ENCODE measurements at regions not wholly inside any gene's neighbourhood (a gene's known extent, or its start where the extent isn't known, plus 50 kb on each side); places are given as distances from the start of the nearest gene placed in this dataset.

DNA sequence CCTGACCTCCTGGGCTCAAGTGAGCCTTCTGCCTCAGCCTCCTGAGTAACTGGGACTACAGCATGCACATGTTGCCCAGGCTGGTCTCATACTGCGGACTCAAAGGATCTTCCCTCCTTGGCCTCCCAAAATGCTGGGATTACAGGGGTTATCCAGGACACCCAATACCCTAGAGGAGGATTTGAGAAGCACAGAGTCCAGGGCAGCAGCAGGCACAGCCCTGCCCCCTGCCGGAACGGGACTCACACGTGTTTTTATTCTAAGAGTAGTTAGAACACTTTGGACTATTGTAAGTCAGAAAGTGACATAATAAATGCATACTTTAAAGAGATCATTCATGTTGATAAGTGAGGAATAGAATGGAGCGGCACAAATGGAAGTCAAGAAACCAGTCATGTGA is 80.2 kb downstream of the C6orf118 start:
- DNase-seq, result no peak

DNA sequence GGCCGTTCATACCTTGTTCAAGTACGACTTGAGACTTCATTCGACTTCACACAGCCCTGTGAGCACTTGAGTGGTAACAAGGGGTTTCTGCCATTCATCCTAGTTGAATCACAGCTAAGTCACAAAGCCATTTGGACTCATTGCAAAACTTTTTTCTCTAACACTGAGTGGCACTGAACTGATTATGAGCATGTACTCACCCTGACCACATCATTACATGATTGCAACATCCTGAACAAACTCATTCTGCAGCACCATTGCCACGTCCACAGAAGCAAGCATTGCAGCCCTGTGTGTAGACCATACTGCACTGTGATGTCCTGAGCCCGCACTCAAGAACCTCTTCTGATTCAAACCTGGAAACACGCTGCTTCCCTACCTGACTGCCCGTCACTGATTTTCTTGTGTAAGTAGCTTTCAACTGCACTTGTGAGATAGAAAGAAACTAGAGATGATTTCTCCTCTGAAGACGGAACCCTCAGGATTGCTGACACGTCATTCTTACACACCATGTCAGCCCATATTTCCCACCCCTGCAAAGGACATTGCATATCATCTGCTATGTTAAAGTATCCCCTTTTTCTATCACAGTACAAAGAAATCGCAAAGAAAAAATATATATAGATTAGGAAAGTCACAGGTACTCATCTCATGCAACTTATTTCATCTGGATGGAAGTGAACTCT is 81.6 kb downstream of the C6orf118 start:
- DNase-seq, result no peak

DNA sequence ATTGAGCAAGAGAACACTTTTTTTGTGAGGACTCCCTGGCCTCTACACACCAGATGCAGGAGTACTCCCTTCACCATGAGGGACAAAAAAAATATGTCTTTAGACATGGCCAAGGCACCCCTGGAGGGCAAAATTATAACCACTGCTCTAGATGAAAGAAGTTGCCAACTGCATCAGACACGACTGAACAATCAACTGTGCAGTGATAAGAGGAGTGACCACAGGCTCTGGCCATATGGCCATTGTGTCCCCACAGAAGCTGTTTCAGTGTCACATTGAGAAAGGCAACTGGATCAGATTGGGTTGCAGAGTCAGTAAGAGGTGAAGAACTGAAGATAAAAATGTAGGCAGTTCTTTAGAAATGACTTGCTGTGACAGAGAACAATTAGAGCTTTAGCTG is 85.7 kb downstream of the C6orf118 start:
- no peak for DNase-seq

DNA sequence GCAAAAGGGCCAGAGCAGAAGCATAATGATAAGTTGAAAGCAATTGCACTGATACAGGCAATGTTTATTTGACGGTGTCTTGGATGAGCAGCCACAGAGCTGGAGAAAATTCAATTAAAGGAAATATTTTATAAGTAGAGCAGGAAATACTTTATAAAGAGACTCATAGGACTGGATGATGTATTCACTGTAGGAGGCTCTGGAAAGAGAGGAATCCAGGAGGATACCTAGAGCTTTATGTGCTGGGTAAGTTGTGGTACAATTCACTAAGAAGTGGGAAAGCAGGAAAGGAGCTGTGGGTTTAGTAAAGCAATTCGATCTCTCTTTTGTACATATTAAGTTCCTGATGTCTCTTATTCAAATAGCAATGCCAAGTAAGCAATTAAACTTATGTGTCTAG is 86.3 kb downstream of the C6orf118 start:
- no peak for DNase-seq

DNA sequence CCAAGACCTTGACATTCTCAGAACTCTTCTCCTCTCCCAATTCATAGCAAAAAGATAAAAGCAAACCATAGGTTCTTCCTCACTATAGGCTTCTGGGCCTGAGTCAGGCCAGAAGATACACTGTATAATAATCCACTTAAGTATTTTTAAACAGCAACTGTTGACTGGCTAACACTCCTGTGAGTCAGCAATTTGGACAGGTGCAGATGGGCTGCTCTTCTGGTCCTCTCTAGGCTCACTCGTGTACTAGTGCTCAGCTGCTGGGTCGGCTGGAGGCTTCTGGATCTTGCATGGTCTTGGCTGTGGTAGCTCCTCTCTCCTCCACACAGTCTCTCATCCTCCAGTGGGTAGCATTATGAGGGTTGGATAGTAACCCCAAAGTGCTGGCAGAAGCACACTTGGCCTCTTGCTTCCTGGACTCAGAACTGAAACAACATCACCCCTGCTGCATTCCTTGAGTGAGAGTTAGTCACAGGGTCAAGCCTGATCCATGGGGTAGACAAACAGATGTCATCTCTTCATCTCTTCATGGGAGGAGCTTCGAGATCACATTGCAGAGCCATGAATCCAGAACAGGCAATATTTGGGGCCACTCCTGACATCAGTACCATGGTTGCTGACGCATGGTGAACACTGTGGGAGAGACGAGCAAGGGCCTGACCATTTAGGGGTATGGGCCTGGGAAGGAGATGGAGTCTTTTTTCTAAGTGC is 86.9 kb downstream of the C6orf118 start:
- no peak for DNase-seq

GRCh38 chr6:165220045-165220444 is 89.4 kb downstream of the C6orf118 start:
- no peak for DNase-seq

- no peak for DNase-seq
Observed at GRCh38 chr6:165219629-165220028, 89.8 kb downstream of the C6orf118 start.

DNA sequence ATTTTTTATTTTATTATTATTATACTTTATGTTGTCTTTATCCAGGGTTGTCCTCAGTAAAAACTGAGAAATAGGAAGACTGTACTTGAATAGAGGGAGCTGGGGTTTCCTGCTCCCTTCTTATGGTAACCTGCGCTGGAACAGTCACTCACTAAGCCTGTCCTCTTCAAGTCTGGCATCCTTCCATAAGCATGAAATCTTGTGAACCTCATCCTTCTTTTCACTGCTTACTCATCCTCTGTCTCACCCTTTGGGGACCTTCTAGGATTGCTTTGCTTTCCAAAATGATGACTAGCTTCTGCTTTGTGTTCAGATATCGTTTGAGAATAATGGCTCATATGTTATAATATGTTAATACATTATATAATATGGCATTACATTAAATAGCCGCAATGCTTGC is 90.6 kb downstream of the C6orf118 start:
- DNase-seq, result no peak

DNA sequence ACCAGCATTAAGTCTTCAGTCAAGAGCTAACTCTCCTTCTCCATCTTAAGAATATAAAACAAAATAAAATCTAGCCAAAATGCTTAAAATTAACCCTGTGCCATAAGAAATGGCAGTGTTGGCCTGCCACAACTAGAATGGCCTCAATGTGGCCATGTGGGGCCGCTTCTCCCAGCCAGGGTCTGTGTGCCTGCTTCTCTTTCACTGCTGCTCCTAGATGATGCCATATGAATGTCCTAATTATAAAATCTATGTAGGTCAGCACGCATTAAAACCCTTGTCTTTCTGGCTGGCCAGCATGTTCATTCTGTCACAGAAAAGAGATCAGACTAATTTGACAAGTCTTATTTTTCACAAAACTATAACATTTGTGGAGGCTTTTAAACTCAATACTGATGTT is 102.6 kb downstream of the C6orf118 start:
- no peak for DNase-seq

GRCh38 chr6:165205632-165206031 is 103.8 kb downstream of the C6orf118 start:
- DNase-seq, result no peak

- no peak for DNase-seq
Observed at GRCh38 chr6:165204807-165205545, 104.4 kb downstream of the C6orf118 start.

- DNase-seq, result no peak
Observed at GRCh38 chr6:165200178-165200577, 109.2 kb downstream of the C6orf118 start.

- DNase-seq, result no peak
Observed at GRCh38 chr6:165191461-165191860, 117.9 kb downstream of the C6orf118 start.

DNA sequence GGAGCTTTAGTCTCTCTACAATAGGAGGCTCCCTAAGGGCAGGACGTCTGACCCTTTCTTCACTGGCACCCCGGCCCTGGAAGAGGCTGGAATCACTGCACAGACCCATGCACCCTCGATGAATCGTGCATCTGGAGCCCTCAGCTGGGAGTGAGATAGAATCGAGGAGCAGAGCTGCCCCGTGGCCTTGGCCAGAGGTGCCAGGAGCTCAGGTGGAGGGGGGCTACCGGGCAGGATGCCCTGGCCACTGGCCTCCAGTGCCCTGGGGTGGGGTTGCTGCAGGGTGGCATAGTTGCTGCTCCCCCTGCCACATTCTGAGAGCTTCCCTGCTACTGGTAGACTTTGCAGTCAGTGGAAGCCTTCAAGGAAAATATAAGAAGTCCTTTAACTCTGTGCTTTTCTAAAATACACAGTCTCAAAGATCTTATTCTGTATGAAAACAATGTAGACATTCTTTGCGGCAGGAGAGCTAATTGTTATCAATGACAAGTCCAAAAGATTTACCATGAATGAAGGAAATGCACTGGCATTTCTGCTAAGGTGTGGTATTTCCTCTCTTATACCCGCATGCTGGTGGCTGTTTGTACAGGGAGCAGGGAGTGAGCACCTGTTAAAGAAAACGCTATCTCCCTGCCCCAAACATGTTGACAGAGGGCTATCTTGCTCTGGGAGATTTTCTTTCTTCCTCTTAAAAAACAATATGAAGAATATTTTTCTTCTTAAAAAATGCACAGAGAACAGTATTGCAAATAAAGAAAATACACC is 122.8 kb downstream of the C6orf118 start:
- DNase-seq, result no peak

DNA sequence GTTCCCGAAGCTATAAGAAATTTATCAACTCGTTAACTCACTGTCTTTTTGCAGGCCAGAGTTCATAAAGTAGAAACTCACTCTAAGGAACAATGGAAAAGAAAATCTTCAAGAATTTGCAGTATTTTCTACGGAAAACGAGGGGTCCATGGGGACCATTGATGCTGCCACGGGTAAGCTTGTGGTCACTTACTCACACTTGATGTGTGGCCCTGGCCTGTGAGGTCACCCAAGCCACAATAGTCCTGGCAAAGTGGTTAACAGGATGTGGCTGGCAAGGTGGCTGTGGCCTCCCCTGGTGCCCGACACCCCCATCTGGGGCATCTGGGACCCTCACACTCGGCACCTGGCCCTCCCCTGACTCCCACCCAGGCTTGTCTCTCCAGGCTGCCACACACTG is 123.4 kb downstream of the C6orf118 start:
- DNase-seq, result no peak

- no peak for DNase-seq
Observed at GRCh38 chr6:165184192-165184979, 125.0 kb downstream of the C6orf118 start.

DNA sequence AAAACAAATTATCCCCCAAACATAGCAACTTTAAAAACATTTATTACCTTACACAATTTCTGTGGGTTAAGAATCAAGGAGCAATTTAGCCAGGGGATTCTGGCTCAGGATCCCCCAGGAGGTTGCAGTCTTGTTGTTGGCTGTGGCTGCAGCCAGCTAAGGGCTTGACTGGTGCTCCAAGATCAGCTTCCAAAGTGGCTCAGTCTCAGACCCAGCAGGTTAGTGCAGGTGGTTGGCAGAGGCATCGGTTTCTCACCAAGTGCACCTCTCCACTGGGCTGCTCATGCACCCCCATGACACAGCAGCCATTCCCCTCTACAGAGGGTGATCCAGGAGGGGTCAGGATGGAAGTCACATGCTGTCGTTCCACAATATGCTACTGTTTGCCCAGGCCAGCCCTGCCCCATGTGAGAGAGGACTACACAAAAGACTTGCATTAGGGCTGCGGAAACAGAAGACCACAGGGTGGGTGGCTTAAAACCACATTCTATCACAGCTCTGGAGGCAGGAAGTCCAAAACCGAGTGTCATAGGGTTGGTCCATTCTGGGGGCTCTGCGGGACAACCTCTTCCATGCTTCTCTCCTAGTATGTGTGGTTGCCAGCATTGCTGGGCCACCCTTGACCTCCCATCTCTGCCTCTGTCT is 125.8 kb downstream of the C6orf118 start:
- no peak for DNase-seq

GRCh38 chr6:165183071-165183470 is 126.3 kb downstream of the C6orf118 start:
- no peak for DNase-seq

DNA sequence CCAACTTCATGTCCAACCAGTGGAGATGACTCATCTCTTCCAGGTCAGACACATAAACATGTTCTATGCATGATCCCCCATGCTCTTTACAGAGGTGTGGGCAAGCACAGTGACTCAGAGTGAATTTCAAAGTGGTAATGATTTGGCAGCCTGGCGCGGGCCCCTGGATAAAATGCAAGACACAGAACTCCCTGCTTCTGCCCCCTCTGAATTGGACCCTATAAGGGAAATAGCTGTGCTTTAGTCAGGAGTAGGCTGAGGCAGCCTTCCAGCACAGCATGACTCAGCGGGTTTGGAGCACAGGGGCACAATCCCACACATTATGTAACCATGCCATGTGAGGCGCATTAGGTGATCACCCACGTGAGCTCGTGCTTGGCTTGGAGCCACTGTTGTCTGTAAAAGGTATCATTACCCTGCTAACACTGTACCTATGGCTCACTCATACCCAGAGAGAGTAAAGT is 127.4 kb downstream of the C6orf118 start:
- no peak for DNase-seq

- no peak for DNase-seq
Observed at GRCh38 chr6:165178056-165178455, 131.3 kb downstream of the C6orf118 start.

DNA sequence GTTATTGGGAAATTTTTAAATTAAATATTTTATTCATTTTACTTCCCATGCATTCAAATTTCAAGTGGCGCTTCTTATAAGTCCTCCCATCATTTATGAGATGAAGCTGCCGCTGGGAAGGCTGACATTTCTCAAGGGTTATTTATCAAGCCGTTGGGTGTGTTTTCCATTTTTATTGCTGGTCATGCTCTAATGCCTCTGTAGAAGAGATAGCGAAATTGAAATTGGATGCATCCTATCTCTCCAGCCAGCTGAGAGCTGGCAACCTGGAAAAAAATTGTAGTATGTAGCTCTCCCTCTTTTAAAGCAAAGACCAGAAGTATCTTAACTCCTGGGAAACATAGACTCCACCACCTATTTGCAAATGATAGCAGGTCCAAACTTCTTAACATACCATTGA is 135.9 kb downstream of the C6orf118 start:
- DNase-seq, result no peak

- DNase-seq, result no peak
Observed at GRCh38 chr6:165167861-165168260, 141.5 kb downstream of the C6orf118 start.
